HEK293 (cell line): ENCODE measurements at regions not wholly inside any gene's neighbourhood (a gene's known extent, or its start where the extent isn't known, plus 50 kb on each side); places are given as distances from the start of the nearest gene placed in this dataset.

Source experiments
- CTCF ChIA-PET: fragments of 350-600 bp; formaldehyde crosslinking; extraction: SDS; loops from one replicate; lab custom pipeline; 2021; ENCODE audit warnings: antibody characterized with exemption; lab: Yijun Ruan, JAX
- POLR2A ChIA-PET: fragments of 300-600 bp; formaldehyde crosslinking; extraction: SDS; loops from one replicate; lab custom pipeline; 2020; ENCODE audit warnings: antibody characterized with exemption, inconsistent platforms; lab: Yijun Ruan, JAX
- H3K27ac ChIP-seq: fragments of 200-500 bp; sonication (Bioruptor generic); 2 replicates; pipeline ENCODE4 v1.5.1; 2014; ENCODE audit warnings: low read depth, low read length, control low read depth, inconsistent platforms; ENCODE audit errors: extremely low read depth
- H3K36me3 ChIP-seq, 2 experiments: fragments of 200-500 bp in 1 of 2; sonication (Bioruptor generic) in 1 of 2; 1 replicate in 1 of 2; 2 replicates in 1 of 2; pipeline ENCODE4 v1.5.1; 2014 to 2017; ENCODE audit warnings: inconsistent platforms in 2 of 2, low read length in 2 of 2; ENCODE audit not compliant: control insufficient read depth in 2 of 2, insufficient read depth in 1 of 2
- H3K4me1 ChIP-seq: fragments of 200-500 bp; sonication (Bioruptor generic); 2 replicates; pipeline ENCODE4 v1.5.1; 2014; ENCODE audit warnings: mild to moderate bottlenecking, low read length, inconsistent platforms; ENCODE audit not compliant: control insufficient read depth, insufficient read depth
- H3K4me3 ChIP-seq: 2 replicates; pipeline ENCODE4 v1.5.1; 2011; ENCODE audit warnings: low read depth, mild to moderate bottlenecking, control low read depth, low read length, moderate library complexity
- H3K9me3 ChIP-seq: fragments of 200-500 bp; sonication (Bioruptor generic); 2 replicates; pipeline ENCODE4 v1.5.1; 2014; ENCODE audit warnings: low read depth, low read length, inconsistent platforms; ENCODE audit not compliant: control insufficient read depth, insufficient read depth
- AEBP2 ChIP-seq: fragments of 450-650 bp; formaldehyde crosslinking; IDR thresholded peaks from 2 replicates; pipeline ENCODE4 v1.5.1; 2016; ENCODE audit warnings: missing biosample characterization, missing genetic modification characterization, borderline replicate concordance
- HOXA7 ChIP-seq: sonication (generic); formaldehyde crosslinking; IDR thresholded peaks from 2 replicates; pipeline ENCODE4 v1.8.1; 2022; ENCODE audit warnings: missing genetic modification reagents, borderline replicate concordance
- IKZF3 ChIP-seq: fragments of 450-650 bp; IDR thresholded peaks from 2 replicates; pipeline ENCODE4 v1.5.0; 2018; ENCODE audit warnings: missing biosample characterization, mild to moderate bottlenecking, missing genetic modification characterization, moderate library complexity
- KLF16 ChIP-seq: fragments of 450-650 bp; formaldehyde crosslinking; IDR thresholded peaks from 2 replicates; pipeline ENCODE4 v1.5.1; 2017; ENCODE audit warnings: missing biosample characterization, missing genetic modification characterization
- TRIM28 ChIP-seq: IDR thresholded peaks from 2 replicates; pipeline ENCODE4 v1.6.1; 2011; ENCODE audit warnings: low read length, control low read depth, borderline replicate concordance
- WT1 ChIP-seq: fragments of 450-650 bp; formaldehyde crosslinking; IDR thresholded peaks from 2 replicates; pipeline ENCODE4 v1.5.1; 2016; ENCODE audit warnings: missing biosample characterization, missing genetic modification characterization
- ZFP37 ChIP-seq: fragments of 450-650 bp; formaldehyde crosslinking; IDR thresholded peaks from 2 replicates; pipeline ENCODE4 v1.5.1; 2016; ENCODE audit warnings: missing biosample characterization, missing genetic modification characterization
- ZNF114 ChIP-seq: fragments of 450-650 bp; formaldehyde crosslinking; IDR thresholded peaks from 2 replicates; pipeline ENCODE4 v1.5.0; 2017; ENCODE audit warnings: missing biosample characterization, missing genetic modification characterization
- ZNF138 ChIP-seq: fragments of 450-650 bp; formaldehyde crosslinking; IDR thresholded peaks from 2 replicates; pipeline ENCODE4 v1.5.1; 2016; ENCODE audit warnings: missing biosample characterization, missing genetic modification characterization, borderline replicate concordance
- ZNF184 ChIP-seq: fragments of 450-650 bp; IDR thresholded peaks from 2 replicates; pipeline ENCODE4 v1.5.1; 2018; ENCODE audit warnings: missing biosample characterization, mild to moderate bottlenecking, missing genetic modification characterization
- ZNF2 ChIP-seq: fragments of 450-650 bp; formaldehyde crosslinking; IDR thresholded peaks from 2 replicates; pipeline ENCODE4 v1.5.1; 2016; ENCODE audit warnings: missing biosample characterization, missing genetic modification characterization
- ZNF324 ChIP-seq: fragments of 450-650 bp; formaldehyde crosslinking; IDR thresholded peaks from 2 replicates; pipeline ENCODE4 v1.5.1; 2016; ENCODE audit warnings: missing biosample characterization, missing genetic modification characterization
- ZNF391 ChIP-seq: fragments of 450-650 bp; formaldehyde crosslinking; IDR thresholded peaks from 2 replicates; pipeline ENCODE4 v1.5.1; 2016; ENCODE audit warnings: low read depth, missing biosample characterization, missing genetic modification characterization, borderline replicate concordance
- ZNF398 ChIP-seq: fragments of 450-650 bp; formaldehyde crosslinking; IDR thresholded peaks from 2 replicates; pipeline ENCODE4 v1.5.1; 2017; ENCODE audit warnings: missing biosample characterization, missing genetic modification characterization
- ZNF404 ChIP-seq: fragments of 450-650 bp; formaldehyde crosslinking; IDR thresholded peaks from 2 replicates; pipeline ENCODE4 v1.5.1; 2017; ENCODE audit warnings: missing biosample characterization, missing genetic modification characterization
- ZNF501 ChIP-seq: fragments of 450-650 bp; formaldehyde crosslinking; IDR thresholded peaks from 2 replicates; pipeline ENCODE4 v1.5.1; 2016; ENCODE audit warnings: missing biosample characterization, missing genetic modification characterization
- ZNF518A ChIP-seq: fragments of 450-650 bp; formaldehyde crosslinking; conservative IDR thresholded peaks from 2 replicates; pipeline ENCODE4 v1.5.1; 2016; ENCODE audit warnings: low read depth, missing biosample characterization, missing genetic modification characterization
- ZNF521 ChIP-seq: fragments of 450-650 bp; formaldehyde crosslinking; IDR thresholded peaks from 2 replicates; pipeline ENCODE4 v1.5.1; 2017; ENCODE audit warnings: missing biosample characterization, mild to moderate bottlenecking, missing genetic modification characterization
- ZNF549 ChIP-seq: fragments of 450-650 bp; IDR thresholded peaks from 2 replicates; pipeline ENCODE4 v1.5.1; 2018; ENCODE audit warnings: missing biosample characterization, missing genetic modification characterization, mild to moderate bottlenecking, inconsistent platforms, moderate library complexity
- ZNF624 ChIP-seq: fragments of 450-650 bp; formaldehyde crosslinking; IDR thresholded peaks from 2 replicates; pipeline ENCODE4 v1.5.1; 2017; ENCODE audit warnings: missing biosample characterization, missing genetic modification characterization
- ZNF664 ChIP-seq: fragments of 450-650 bp; formaldehyde crosslinking; IDR thresholded peaks from 2 replicates; pipeline ENCODE4 v1.5.1; 2016; ENCODE audit warnings: missing biosample characterization, missing genetic modification characterization
- ZNF76 ChIP-seq: fragments of 450-650 bp; formaldehyde crosslinking; IDR thresholded peaks from 2 replicates; pipeline ENCODE4; 2016; ENCODE audit warnings: low read depth, missing biosample characterization, missing genetic modification characterization, borderline replicate concordance
- ZSCAN30 ChIP-seq: fragments of 450-650 bp; IDR thresholded peaks from 2 replicates; pipeline ENCODE4 v1.5.1; 2018; ENCODE audit warnings: missing biosample characterization, mild to moderate bottlenecking, missing genetic modification characterization, moderate library complexity
- TF ChIP-seq, protein P1 (sequence below): fragments of 450-650 bp; formaldehyde crosslinking; IDR thresholded peaks from 2 replicates; pipeline ENCODE4 v1.5.1; 2016; ENCODE audit warnings: missing biosample characterization, missing genetic modification characterization
- TF ChIP-seq, protein P2 (sequence below): fragments of 450-650 bp; formaldehyde crosslinking; IDR thresholded peaks from 2 replicates; pipeline ENCODE4; 2016; ENCODE audit warnings: missing biosample characterization, missing genetic modification characterization

DNA sequence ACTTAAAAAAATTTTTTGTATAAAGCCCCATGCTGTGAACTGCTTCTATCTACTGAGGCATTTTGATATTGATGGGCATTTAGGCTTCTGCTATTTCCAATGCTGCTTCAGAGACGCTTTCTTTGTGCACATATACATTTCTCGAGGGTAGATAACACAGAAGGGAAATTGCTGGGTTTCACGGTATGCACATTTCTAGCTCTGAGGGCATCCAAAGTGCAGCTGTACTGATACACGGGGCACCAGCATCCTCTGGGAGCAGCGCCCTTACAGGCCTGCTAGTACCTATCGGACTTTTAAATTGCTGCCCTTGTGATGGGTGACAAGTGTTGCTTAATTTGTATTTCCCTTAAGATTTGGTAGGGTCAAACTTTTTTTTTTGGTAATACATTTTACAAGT lies 88.6 kb downstream of the KCTD15 start (continued):
- no peak for TF ChIP-seq ZNF518A (tag by site-specific recombination)
- TF ChIP-seq ZNF324: no peak
- TF ChIP-seq WT1 (tag by site-specific recombination): no peak
- no peak for TF ChIP-seq ZNF184 (tag by site-specific recombination)
- no peak for TF ChIP-seq ZNF549 (tag by site-specific recombination)
- TF ChIP-seq ZSCAN30: no peak
- TF ChIP-seq ZNF76 (tag by site-specific recombination): no peak
- no peak for TF ChIP-seq ZNF404 (tag by site-specific recombination)

- Histone ChIP-seq H3K4me1 (peaks cover 11% of the 10 kb centered on the region), H3K27ac (no peak overlapping the region), H3K9me3 (no peaks in the 10 kb centered on the region), H3K4me3 (no peak overlapping the region), H3K36me3 (no peaks in the 10 kb centered on the region)
- ChIA-PET CTCF (interaction anchor here (1.9 kb wide), 1 partner anchor 110 kb away, joined by 6 read pairs; no protein-coding TSS in a partner anchor), POLR2A (no interaction called here)
- TF ChIP-seq ZNF624 (tag by site-specific recombination): no peak
- no peak for TF ChIP-seq ZNF664 (tag by site-specific recombination)
- TF ChIP-seq, protein P1, sequence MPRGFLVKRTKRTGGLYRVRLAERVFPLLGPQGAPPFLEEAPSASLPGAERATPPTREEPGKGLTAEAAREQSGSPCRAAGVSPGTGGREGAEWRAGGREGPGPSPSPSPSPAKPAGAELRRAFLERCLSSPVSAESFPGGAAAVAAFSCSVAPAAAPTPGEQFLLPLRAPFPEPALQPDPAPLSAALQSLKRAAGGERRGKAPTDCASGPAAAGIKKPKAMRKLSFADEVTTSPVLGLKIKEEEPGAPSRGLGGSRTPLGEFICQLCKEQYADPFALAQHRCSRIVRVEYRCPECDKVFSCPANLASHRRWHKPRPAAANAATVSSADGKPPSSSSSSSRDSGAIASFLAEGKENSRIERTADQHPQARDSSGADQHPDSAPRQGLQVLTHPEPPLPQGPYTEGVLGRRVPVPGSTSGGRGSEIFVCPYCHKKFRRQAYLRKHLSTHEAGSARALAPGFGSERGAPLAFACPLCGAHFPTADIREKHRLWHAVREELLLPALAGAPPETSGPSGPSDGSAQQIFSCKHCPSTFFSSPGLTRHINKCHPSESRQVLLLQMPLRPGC (tag by site-specific recombination): no peak
- no peak for TF ChIP-seq ZNF391 (tag by site-specific recombination)
- TF ChIP-seq KLF16 (tag by site-specific recombination): no peak
- TF ChIP-seq ZNF138 (tag by site-specific recombination): no peak
- no peak for TF ChIP-seq ZNF114 (tag by site-specific recombination)
- TF ChIP-seq HOXA7: no peak
- no peak for TF ChIP-seq ZFP37 (tag by site-specific recombination)
- no peak for TF ChIP-seq ZNF2 (tag by site-specific recombination)
- no peak for TF ChIP-seq ZNF398
- no peak for TF ChIP-seq ZNF501
- no peak for TF ChIP-seq TRIM28
- TF ChIP-seq, protein P2, sequence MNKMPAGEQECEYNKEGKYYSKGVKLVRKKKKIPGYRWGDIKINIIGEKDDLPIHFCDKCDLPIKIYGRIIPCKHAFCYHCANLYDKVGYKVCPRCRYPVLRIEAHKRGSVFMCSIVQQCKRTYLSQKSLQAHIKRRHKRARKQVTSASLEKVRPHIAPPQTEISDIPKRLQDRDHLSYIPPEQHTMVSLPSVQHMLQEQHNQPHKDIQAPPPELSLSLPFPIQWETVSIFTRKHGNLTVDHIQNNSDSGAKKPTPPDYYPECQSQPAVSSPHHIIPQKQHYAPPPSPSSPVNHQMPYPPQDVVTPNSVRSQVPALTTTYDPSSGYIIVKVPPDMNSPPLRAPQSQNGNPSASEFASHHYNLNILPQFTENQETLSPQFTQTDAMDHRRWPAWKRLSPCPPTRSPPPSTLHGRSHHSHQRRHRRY (tag by site-specific recombination): no peak
- TF ChIP-seq ZNF521 (tag by site-specific recombination): no peak
- TF ChIP-seq AEBP2 (tag by site-specific recombination): no peak
- no peak for TF ChIP-seq IKZF3
These were observed 91.2 kb downstream of the KCTD15 start for GRCh38 chr19:33887891-33888290.
